Naive thymus-derived CD4-positive, alpha-beta T cell (primary cell): ENCODE measurements at regions not wholly inside any gene's neighbourhood (a gene's known extent, or its start where the extent isn't known, plus 50 kb on each side); places are given as distances from the start of the nearest gene placed in this dataset.

Experiments
- ATAC-seq: fragments of 150-1000 bp; cut with Tn5 transposase; 2 replicates; pipeline ENCODE4 v1.10.0; 2021; ENCODE audit warnings: mild to moderate bottlenecking, moderate library complexity
- CTCF ChIA-PET: fragments of 350-600 bp; sonication (Branson Sonifier 250); formaldehyde crosslinking; loops from one replicate; lab custom pipeline; 2021; ENCODE audit warnings: antibody characterized with exemption; lab: Charles Lee
- POLR2A ChIA-PET: fragments of 350-600 bp; sonication (Branson Sonifier 250); formaldehyde crosslinking; loops from one replicate; lab custom pipeline; 2021; ENCODE audit warnings: antibody characterized with exemption, inconsistent platforms; lab: Charles Lee
- DNase-seq, 9 donors: peaks; one replicate each; pipeline versions ENCODE4 v3.0.0 to v3.0.0-alpha.2; 2020 to 2022; ENCODE audit warnings: mixed read lengths in 1 of 9
- H3K27ac ChIP-seq: one replicate; pipeline ENCODE4 v1.7.0; 2013; ENCODE audit warnings: mild to moderate bottlenecking, low read depth, low read length, moderate library complexity
- H3K27me3 ChIP-seq, 2 donors: one replicate each; pipeline ENCODE4 v1.7.0; 2013; ENCODE audit warnings: low read length in 2 of 2, mild to moderate bottlenecking in 2 of 2, moderate library complexity in 2 of 2; ENCODE audit not compliant: control insufficient read depth in 2 of 2, insufficient read depth in 2 of 2
- H3K36me3 ChIP-seq, 3 experiments: 1 replicate in 2 of 3; 2 replicates in 1 of 3; pipeline ENCODE4 v1.7.0; 2013; ENCODE audit warnings: low read length in 3 of 3, mild to moderate bottlenecking in 3 of 3, moderate library complexity in 1 of 3; ENCODE audit not compliant: insufficient read depth in 3 of 3, control insufficient read depth in 2 of 3
- H3K4me1 ChIP-seq, 2 donors: one replicate each; pipeline ENCODE4 v1.7.0; 2013; ENCODE audit warnings: low read length in 2 of 2, mild to moderate bottlenecking in 2 of 2, moderate library complexity in 1 of 2; ENCODE audit not compliant: control insufficient read depth in 2 of 2, insufficient read depth in 2 of 2
- H3K4me3 ChIP-seq: 2 replicates; pipeline ENCODE4 v1.7.0; 2013; ENCODE audit warnings: mild to moderate bottlenecking, low read length
- H3K9me3 ChIP-seq, 3 experiments: 1 replicate in 2 of 3; 2 replicates in 1 of 3; pipeline ENCODE4 v1.7.0; 2013; ENCODE audit warnings: low read length in 3 of 3; ENCODE audit not compliant: control insufficient read depth in 2 of 3
- H3K27ac Mint-ChIP-seq, 9 donors: one replicate each; pipeline ENCODE4 v1.8.0; 2020 to 2022; ENCODE audit warnings: mixed read lengths in 9 of 9, mild to moderate bottlenecking in 8 of 9, moderate library complexity in 5 of 9, inconsistent platforms in 2 of 9
- H3K27me3 Mint-ChIP-seq, 5 donors: one replicate each; pipeline ENCODE4 v1.8.0; 2021 to 2022; ENCODE audit warnings: mixed read lengths in 5 of 5, mild to moderate bottlenecking in 1 of 5
- H3K36me3 Mint-ChIP-seq, 5 donors: one replicate each; pipeline ENCODE4 v1.8.0; 2020 to 2022; ENCODE audit warnings: mixed read lengths in 5 of 5, mild to moderate bottlenecking in 3 of 5, inconsistent platforms in 1 of 5
- H3K4me1 Mint-ChIP-seq, 7 donors: one replicate each; pipeline ENCODE4 v1.8.0; 2020 to 2022; ENCODE audit warnings: mixed read lengths in 7 of 7, mild to moderate bottlenecking in 3 of 7, inconsistent platforms in 1 of 7
- H3K4me3 Mint-ChIP-seq, 10 donors: one replicate each; pipeline ENCODE4 v1.8.0; 2020 to 2022; ENCODE audit warnings: mild to moderate bottlenecking in 10 of 10, mixed read lengths in 10 of 10, moderate library complexity in 6 of 10, inconsistent platforms in 2 of 10
- H3K9me3 Mint-ChIP-seq, 11 donors: one replicate each; pipeline ENCODE4 v1.8.0; 2020 to 2022; ENCODE audit warnings: mixed read lengths in 11 of 11, mild to moderate bottlenecking in 4 of 11, inconsistent platforms in 1 of 11, moderate library complexity in 1 of 11
- intact Hi-C, 2 donors: fragments of 100-400 bp; cut with micrococcal nuclease; formaldehyde crosslinking; loops; one replicate each; pipeline ENCODE4 v1.15.1; 2023

- no peak overlapping the region for H3K27ac ChIP-seq
- H3K9me3 ChIP-seq: no peaks in the 10 kb centered on the region
- no peak overlapping the region for H3K4me3 ChIP-seq
- Mint-ChIP-seq H3K27ac (no peak overlapping the region), H3K9me3 (peaks cover 0 to 4% (median 0%) of the 10 kb centered on the region in 11 donors), H3K27me3 (peaks cover 0 to 3% (median 0%) of the 10 kb centered on the region in 5 donors), H3K36me3 (no peaks in the 10 kb centered on the region), H3K4me1 (no peaks in the 10 kb centered on the region), H3K4me3 (no peak overlapping the region)
- ChIA-PET POLR2A (no interaction called here), CTCF (no interaction called here)
- DNase-seq (no peak), ATAC-seq (no peak)
- intact Hi-C loops: no loop called here
- no peaks in the 10 kb centered on the region for H3K4me1 ChIP-seq
- no peaks in the 10 kb centered on the region for H3K36me3 ChIP-seq
- H3K27me3 ChIP-seq: no peaks in the 10 kb centered on the region
These were observed 250.2 kb upstream of the MIR17HG start for GRCh38 chr13:91097269-91097668.

- H3K27me3 Mint-ChIP-seq: peaks cover 0 to 8% (median 0%) of the 10 kb centered on the region in 5 donors
- no peaks in the 10 kb centered on the region for H3K36me3 Mint-ChIP-seq
- ATAC-seq (no peak), DNase-seq (no peak)
- ChIA-PET POLR2A (no interaction called here), CTCF (no interaction called here)
- H3K4me1 ChIP-seq: no peaks in the 10 kb centered on the region
- H3K4me1 Mint-ChIP-seq: no peaks in the 10 kb centered on the region
- peaks cover 0 to 5% (median 2%) of the 10 kb centered on the region in 11 donors for H3K9me3 Mint-ChIP-seq
- no peaks in the 10 kb centered on the region for H3K36me3 ChIP-seq
- no peak overlapping the region for H3K4me3 Mint-ChIP-seq
- H3K4me3 ChIP-seq: no peak overlapping the region
- intact Hi-C loops: no loop called here
- no peaks in the 10 kb centered on the region for H3K27me3 ChIP-seq
- no peaks in the 10 kb centered on the region for H3K9me3 ChIP-seq
- H3K27ac ChIP-seq: no peak overlapping the region
- no peak overlapping the region for H3K27ac Mint-ChIP-seq
These were observed 247.6 kb upstream of the MIR17HG start for GRCh38 chr13:91099877-91100276.

GRCh38 chr13:91100944-91101343, 246.5 kb upstream of the MIR17HG start:
- POLR2A ChIA-PET: no interaction called here
- intact Hi-C loops: no loop called here
- no peak overlapping the region for H3K27ac ChIP-seq
- no peak overlapping the region for H3K27ac Mint-ChIP-seq
- no peak overlapping the region for H3K4me3 Mint-ChIP-seq
- H3K4me3 ChIP-seq: no peak overlapping the region
- peaks cover 0 to 5% (median 2%) of the 10 kb centered on the region in 11 donors for H3K9me3 Mint-ChIP-seq
- peaks cover 0 to 8% (median 0%) of the 10 kb centered on the region in 5 donors for H3K27me3 Mint-ChIP-seq
- H3K9me3 ChIP-seq: no peaks in the 10 kb centered on the region
- DNase-seq (no peak), ATAC-seq (no peak)
- H3K4me1 ChIP-seq: no peaks in the 10 kb centered on the region
- CTCF ChIA-PET: no interaction called here
- H3K27me3 ChIP-seq: no peaks in the 10 kb centered on the region
- H3K36me3 Mint-ChIP-seq: no peaks in the 10 kb centered on the region
- H3K4me1 Mint-ChIP-seq: no peaks in the 10 kb centered on the region
- H3K36me3 ChIP-seq: no peaks in the 10 kb centered on the region

GRCh38 chr13:91101381-91101780, 246.1 kb upstream of the MIR17HG start:
- no peak overlapping the region for H3K27ac ChIP-seq
- no peaks in the 10 kb centered on the region for H3K9me3 ChIP-seq
- ChIA-PET CTCF (no interaction called here), POLR2A (no interaction called here)
- H3K4me1 ChIP-seq: no peaks in the 10 kb centered on the region
- intact Hi-C loops: no loop called here
- Mint-ChIP-seq H3K27me3 (peaks cover 0 to 8% (median 0%) of the 10 kb centered on the region in 5 donors), H3K4me3 (no peak overlapping the region), H3K9me3 (peaks cover 0 to 5% (median 2%) of the 10 kb centered on the region in 11 donors), H3K4me1 (no peaks in the 10 kb centered on the region), H3K36me3 (no peaks in the 10 kb centered on the region), H3K27ac (no peak overlapping the region)
- DNase-seq (no peak), ATAC-seq (no peak)
- no peaks in the 10 kb centered on the region for H3K27me3 ChIP-seq
- no peaks in the 10 kb centered on the region for H3K36me3 ChIP-seq
- H3K4me3 ChIP-seq: no peak overlapping the region

- Histone ChIP-seq H3K36me3 (no peaks in the 10 kb centered on the region), H3K4me1 (no peaks in the 10 kb centered on the region), H3K9me3 (no peaks in the 10 kb centered on the region), H3K27me3 (no peaks in the 10 kb centered on the region), H3K27ac (no peak overlapping the region), H3K4me3 (no peak overlapping the region)
- ATAC-seq: no peak
- POLR2A ChIA-PET: no interaction called here
- DNase-seq: no peak
- H3K4me3 Mint-ChIP-seq: no peak overlapping the region
- intact Hi-C loops: no loop called here
- CTCF ChIA-PET: no interaction called here
- H3K4me1 Mint-ChIP-seq: no peaks in the 10 kb centered on the region
- H3K27ac Mint-ChIP-seq: no peak overlapping the region
- H3K27me3 Mint-ChIP-seq: peaks cover 0 to 8% (median 4%) of the 10 kb centered on the region in 5 donors
- H3K9me3 Mint-ChIP-seq: peaks cover 0 to 5% (median 2%) of the 10 kb centered on the region in 11 donors
- no peaks in the 10 kb centered on the region for H3K36me3 Mint-ChIP-seq
These were observed 242.2 kb upstream of the MIR17HG start for GRCh38 chr13:91105270-91105669.

GRCh38 chr13:91106565-91106964, 240.9 kb upstream of the MIR17HG start:
- ATAC-seq: no peak

GRCh38 chr13:91108315-91108714, 239.2 kb upstream of the MIR17HG start:
- Histone ChIP-seq H3K36me3 (no peaks in the 10 kb centered on the region), H3K27ac (no peak overlapping the region), H3K27me3 (no peaks in the 10 kb centered on the region), H3K4me3 (no peak overlapping the region), H3K4me1 (no peaks in the 10 kb centered on the region), H3K9me3 (no peaks in the 10 kb centered on the region)
- POLR2A ChIA-PET: no interaction called here
- Mint-ChIP-seq H3K27ac (no peak overlapping the region), H3K4me1 (no peaks in the 10 kb centered on the region), H3K9me3 (peaks cover 0 to 3% (median 0%) of the 10 kb centered on the region in 11 donors), H3K4me3 (no peak overlapping the region), H3K27me3 (peaks cover 0 to 4% (median 0%) of the 10 kb centered on the region in 5 donors), H3K36me3 (no peaks in the 10 kb centered on the region)
- ATAC-seq (no peak), DNase-seq (no peak)
- CTCF ChIA-PET: no interaction called here
- intact Hi-C loops: no loop called here

More at GRCh38 chr13:91106565-91106964, 240.9 kb upstream of the MIR17HG start:
- Histone ChIP-seq H3K36me3 (no peaks in the 10 kb centered on the region), H3K9me3 (no peaks in the 10 kb centered on the region), H3K4me3 (no peak overlapping the region), H3K27me3 (no peaks in the 10 kb centered on the region), H3K4me1 (no peaks in the 10 kb centered on the region), H3K27ac (no peak overlapping the region)
- no peak overlapping the region for H3K27ac Mint-ChIP-seq
- no peak overlapping the region for H3K4me3 Mint-ChIP-seq
- CTCF ChIA-PET: no interaction called here
- DNase-seq: no peak
- no peaks in the 10 kb centered on the region for H3K4me1 Mint-ChIP-seq
- H3K36me3 Mint-ChIP-seq: no peaks in the 10 kb centered on the region
- intact Hi-C loops: no loop called here
- H3K27me3 Mint-ChIP-seq: peaks cover 0 to 6% (median 4%) of the 10 kb centered on the region in 5 donors
- POLR2A ChIA-PET: no interaction called here
- H3K9me3 Mint-ChIP-seq: peaks cover 0 to 6% (median 2%) of the 10 kb centered on the region in 11 donors
